Transverse colon (tissue), 4 donors: ENCODE measurements at regions not wholly inside any gene's neighbourhood (a gene's known extent, or its start where the extent isn't known, plus 50 kb on each side); places are given as distances from the start of the nearest gene placed in this dataset.

Source experiments
- EP300 ChIP-seq: sonication (generic); formaldehyde crosslinking; IDR thresholded peaks from one replicate; pipeline ENCODE4 v1.6.1; 2017; ENCODE audit warnings: antibody characterized with exemption, low read depth
- POLR2A ChIP-seq: fragments of 450-650 bp; IDR thresholded peaks from one replicate; pipeline ENCODE4 v1.6.1; 2016; ENCODE audit warnings: antibody characterized with exemption, mild to moderate bottlenecking, moderate library complexity
- POLR2AphosphoS5 ChIP-seq, 3 donors: sonication (generic); formaldehyde crosslinking; IDR thresholded peaks; one replicate each; pipeline ENCODE4 v1.6.1; 2016; ENCODE audit warnings: antibody characterized with exemption in 3 of 3
- TF ChIP-seq, protein P1 (sequence below), 5 experiments: fragments of 200-600 bp in 3 of 5; fragments of 450-650 bp in 2 of 5; sonication (generic) in 3 of 5; IDR thresholded peaks; 1 replicate in 2 of 5; 2 replicates in 3 of 5; pipeline ENCODE4 v1.5.1; 2016 to 2017; ENCODE audit warnings: antibody characterized with exemption in 5 of 5, inconsistent platforms in 3 of 5, mild to moderate bottlenecking in 2 of 5, moderate library complexity in 1 of 5

DNA sequence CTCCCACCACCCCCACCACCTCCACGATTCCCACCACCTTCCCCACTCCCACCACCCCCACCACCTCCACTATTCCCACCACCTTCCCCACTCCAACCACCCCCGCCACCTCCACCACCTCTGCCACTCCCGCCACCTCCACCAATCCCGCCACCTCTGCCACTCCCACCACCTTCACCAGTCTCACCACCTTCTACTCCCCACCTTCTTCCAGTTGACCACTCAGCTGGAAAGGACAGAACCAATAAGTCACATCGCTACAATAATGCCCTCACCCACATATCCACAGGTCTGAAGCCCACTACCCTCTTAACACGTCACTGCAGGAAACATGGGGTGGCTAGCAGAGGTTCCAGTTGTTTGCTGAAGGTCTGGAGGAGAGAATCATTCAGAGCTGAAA, 93.5 kb upstream of the PAX2 start:
- TF ChIP-seq, protein P1, sequence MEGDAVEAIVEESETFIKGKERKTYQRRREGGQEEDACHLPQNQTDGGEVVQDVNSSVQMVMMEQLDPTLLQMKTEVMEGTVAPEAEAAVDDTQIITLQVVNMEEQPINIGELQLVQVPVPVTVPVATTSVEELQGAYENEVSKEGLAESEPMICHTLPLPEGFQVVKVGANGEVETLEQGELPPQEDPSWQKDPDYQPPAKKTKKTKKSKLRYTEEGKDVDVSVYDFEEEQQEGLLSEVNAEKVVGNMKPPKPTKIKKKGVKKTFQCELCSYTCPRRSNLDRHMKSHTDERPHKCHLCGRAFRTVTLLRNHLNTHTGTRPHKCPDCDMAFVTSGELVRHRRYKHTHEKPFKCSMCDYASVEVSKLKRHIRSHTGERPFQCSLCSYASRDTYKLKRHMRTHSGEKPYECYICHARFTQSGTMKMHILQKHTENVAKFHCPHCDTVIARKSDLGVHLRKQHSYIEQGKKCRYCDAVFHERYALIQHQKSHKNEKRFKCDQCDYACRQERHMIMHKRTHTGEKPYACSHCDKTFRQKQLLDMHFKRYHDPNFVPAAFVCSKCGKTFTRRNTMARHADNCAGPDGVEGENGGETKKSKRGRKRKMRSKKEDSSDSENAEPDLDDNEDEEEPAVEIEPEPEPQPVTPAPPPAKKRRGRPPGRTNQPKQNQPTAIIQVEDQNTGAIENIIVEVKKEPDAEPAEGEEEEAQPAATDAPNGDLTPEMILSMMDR (IDR thresholded peaks at IDR 0.05), result no peak
- TF ChIP-seq EP300 (no peak), POLR2A (no peak), POLR2AphosphoS5 (IDR thresholded peaks at IDR 0.05) (no peak)
